Ishikawa (cell line): ENCODE measurements at regions not wholly inside any gene's neighbourhood (a gene's known extent, or its start where the extent isn't known, plus 50 kb on each side); places are given as distances from the start of the nearest gene placed in this dataset.

Experiments used
- CEBPB ChIP-seq: IDR thresholded peaks from 2 replicates; pipeline ENCODE4 v1.6.1; 2012
- CREB1 ChIP-seq: IDR thresholded peaks from 2 replicates; pipeline ENCODE4 v1.6.1; 2012; ENCODE audit warnings: low read depth
- EGR1 ChIP-seq: IDR thresholded peaks from 2 replicates; pipeline ENCODE4 v1.6.1; 2012
- EP300 ChIP-seq: IDR thresholded peaks from 2 replicates; pipeline ENCODE4 v1.6.1; 2012; ENCODE audit warnings: borderline replicate concordance
- FOXM1 ChIP-seq: IDR thresholded peaks from 2 replicates; pipeline ENCODE4 v1.6.1; 2012; ENCODE audit warnings: low read depth, borderline replicate concordance
- NFIC ChIP-seq: IDR thresholded peaks from 2 replicates; pipeline ENCODE4 v1.6.1; 2012
- RAD21 ChIP-seq: IDR thresholded peaks from 2 replicates; pipeline ENCODE4 v1.6.1; 2012; ENCODE audit warnings: low read depth
- TAF1 ChIP-seq: IDR thresholded peaks from 2 replicates; pipeline ENCODE4 v1.6.1; 2012; ENCODE audit warnings: low read depth, mild to moderate bottlenecking
- TCF12 ChIP-seq: IDR thresholded peaks from 2 replicates; pipeline ENCODE4 v1.6.1; 2012; ENCODE audit warnings: low read depth
- TEAD4 ChIP-seq: IDR thresholded peaks from 2 replicates; pipeline ENCODE4 v1.6.1; 2012
- USF1 ChIP-seq: IDR thresholded peaks from 2 replicates; pipeline ENCODE4 v1.6.1; 2012
- YY1 ChIP-seq: IDR thresholded peaks from 2 replicates; pipeline ENCODE4 v1.6.1; 2012; ENCODE audit warnings: low read depth
- ZBTB7A ChIP-seq: IDR thresholded peaks from 2 replicates; pipeline ENCODE4 v1.6.1; 2012; ENCODE audit warnings: low read depth
- TF ChIP-seq, protein P1 (sequence below): IDR thresholded peaks from 2 replicates; pipeline ENCODE4 v1.6.1; 2012; ENCODE audit warnings: low read depth, mild to moderate bottlenecking
- TF ChIP-seq, protein P2 (sequence below): IDR thresholded peaks from 2 replicates; pipeline ENCODE4 v1.6.1; 2012

- no peak for TF ChIP-seq USF1
- TF ChIP-seq TCF12, result no peak
- TF ChIP-seq, protein P1, sequence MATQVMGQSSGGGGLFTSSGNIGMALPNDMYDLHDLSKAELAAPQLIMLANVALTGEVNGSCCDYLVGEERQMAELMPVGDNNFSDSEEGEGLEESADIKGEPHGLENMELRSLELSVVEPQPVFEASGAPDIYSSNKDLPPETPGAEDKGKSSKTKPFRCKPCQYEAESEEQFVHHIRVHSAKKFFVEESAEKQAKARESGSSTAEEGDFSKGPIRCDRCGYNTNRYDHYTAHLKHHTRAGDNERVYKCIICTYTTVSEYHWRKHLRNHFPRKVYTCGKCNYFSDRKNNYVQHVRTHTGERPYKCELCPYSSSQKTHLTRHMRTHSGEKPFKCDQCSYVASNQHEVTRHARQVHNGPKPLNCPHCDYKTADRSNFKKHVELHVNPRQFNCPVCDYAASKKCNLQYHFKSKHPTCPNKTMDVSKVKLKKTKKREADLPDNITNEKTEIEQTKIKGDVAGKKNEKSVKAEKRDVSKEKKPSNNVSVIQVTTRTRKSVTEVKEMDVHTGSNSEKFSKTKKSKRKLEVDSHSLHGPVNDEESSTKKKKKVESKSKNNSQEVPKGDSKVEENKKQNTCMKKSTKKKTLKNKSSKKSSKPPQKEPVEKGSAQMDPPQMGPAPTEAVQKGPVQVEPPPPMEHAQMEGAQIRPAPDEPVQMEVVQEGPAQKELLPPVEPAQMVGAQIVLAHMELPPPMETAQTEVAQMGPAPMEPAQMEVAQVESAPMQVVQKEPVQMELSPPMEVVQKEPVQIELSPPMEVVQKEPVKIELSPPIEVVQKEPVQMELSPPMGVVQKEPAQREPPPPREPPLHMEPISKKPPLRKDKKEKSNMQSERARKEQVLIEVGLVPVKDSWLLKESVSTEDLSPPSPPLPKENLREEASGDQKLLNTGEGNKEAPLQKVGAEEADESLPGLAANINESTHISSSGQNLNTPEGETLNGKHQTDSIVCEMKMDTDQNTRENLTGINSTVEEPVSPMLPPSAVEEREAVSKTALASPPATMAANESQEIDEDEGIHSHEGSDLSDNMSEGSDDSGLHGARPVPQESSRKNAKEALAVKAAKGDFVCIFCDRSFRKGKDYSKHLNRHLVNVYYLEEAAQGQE, result no peak
- TF ChIP-seq CREB1, result no peak
- TF ChIP-seq EP300, result no peak
- TF ChIP-seq ZBTB7A, result no peak
- no peak for TF ChIP-seq RAD21
- no peak for TF ChIP-seq NFIC
Measured at GRCh38 chr9:12441506-12441905, 251.7 kb upstream of the TYRP1 start.

DNA sequence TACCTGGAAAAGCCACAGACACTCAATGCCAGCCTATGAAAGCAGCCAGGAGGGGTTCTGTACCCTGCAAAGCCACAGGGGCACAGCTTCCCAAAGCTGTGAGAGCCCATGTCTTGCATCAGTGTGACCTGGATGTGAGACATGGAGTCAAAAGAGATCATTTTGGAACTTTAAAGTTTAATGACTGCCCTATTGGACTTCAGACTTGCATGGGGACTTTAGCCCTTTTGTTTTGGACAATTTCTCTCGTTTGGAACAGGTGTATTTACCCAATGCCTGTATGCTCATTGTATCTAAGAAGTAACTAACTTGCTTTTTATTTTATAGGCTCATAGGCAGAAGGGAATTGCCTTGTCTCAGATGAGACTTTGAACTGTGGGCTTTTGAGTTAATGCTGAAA, 244.9 kb upstream of the TYRP1 start:
- no peak for TF ChIP-seq CEBPB
- no peak for TF ChIP-seq FOXM1
- TF ChIP-seq ZBTB7A, result no peak
- TF ChIP-seq, protein P2, sequence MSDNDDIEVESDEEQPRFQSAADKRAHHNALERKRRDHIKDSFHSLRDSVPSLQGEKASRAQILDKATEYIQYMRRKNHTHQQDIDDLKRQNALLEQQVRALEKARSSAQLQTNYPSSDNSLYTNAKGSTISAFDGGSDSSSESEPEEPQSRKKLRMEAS, result no peak
- no peak for TF ChIP-seq YY1
- no peak for TF ChIP-seq TCF12
- no peak for TF ChIP-seq USF1
- TF ChIP-seq CREB1, result no peak
- no peak for TF ChIP-seq TAF1
- TF ChIP-seq NFIC, result no peak
- no peak for TF ChIP-seq RAD21
- TF ChIP-seq, protein P1, result no peak
- TF ChIP-seq EP300, result no peak
- no peak for TF ChIP-seq EGR1

GRCh38 chr9:12457237-12457636, 235.9 kb upstream of the TYRP1 start:
- TF ChIP-seq TAF1 (no peak), EGR1 (no peak), YY1 (no peak), CEBPB (no peak), ZBTB7A (no peak), TEAD4 (no peak), EP300 (no peak), RAD21 (no peak), NFIC (no peak), TCF12 (no peak)
- TF ChIP-seq, protein P1, result no peak

- TF ChIP-seq EP300 (no peak), CREB1 (no peak), RAD21 (no peak), YY1 (no peak), EGR1 (no peak), CEBPB (no peak), ZBTB7A (no peak), FOXM1 (no peak), USF1 (no peak), TEAD4 (no peak), TCF12 (no peak), NFIC (no peak), TAF1 (no peak)
- TF ChIP-seq, protein P1, result no peak
- TF ChIP-seq, protein P2, result no peak
Measured at GRCh38 chr9:12461763-12462460, 231.3 kb upstream of the TYRP1 start.
